ENCODE measurements at regions not wholly inside any gene's neighbourhood (a gene's known extent, or its start where the extent isn't known, plus 50 kb on each side); places are given as distances from the start of the nearest gene placed in this dataset.

- Mint-ChIP-seq H3K27ac (no peak overlapping the region), H3K27me3 (peaks cover 3% of the 10 kb centered on the region in 2 donors), H3K4me1 (peaks cover 8 to 20% (median 16%) of the 10 kb centered on the region in 3 donors), H3K4me3 (no peak overlapping the region), H3K36me3 (no peaks in the 10 kb centered on the region), H3K9me3 (no peaks in the 10 kb centered on the region)
- Histone ChIP-seq H3K4me3 (ENCODE audit: control insufficient read depth in 1 of 2, extremely low read depth in 1 of 2, low read length in 1 of 2) (no peak overlapping the region), H3K36me3 (ENCODE audit: control insufficient read depth in 2 of 2, extremely low read depth in 1 of 2, insufficient read depth in 1 of 2, low read length in 1 of 2) (no peaks in the 10 kb centered on the region), H3K9me3 (no peaks in the 10 kb centered on the region), H3K4me1 (ENCODE audit: control insufficient read depth in 1 of 2, extremely low read depth in 1 of 2, insufficient read depth in 2 of 2, low read length in 2 of 2) (peaks cover 0 to 27% of the 10 kb centered on the region in 2 experiments), H3K27ac (ENCODE audit: low read length) (no peak overlapping the region), H3K27me3 (replicated peaks in 1 of 2; ENCODE audit: control insufficient read depth in 2 of 2, extremely low read depth in 1 of 2, insufficient read depth in 2 of 2, low read length in 1 of 2) (no peaks in the 10 kb centered on the region)
- POLR2A ChIA-PET: no interaction called here
- DNase-seq: no peak
- no peak for ATAC-seq (replicated peaks in 1 of 4)
- CTCF ChIA-PET: interaction anchor here in 1 of 2 donors (0.6 to 1.5 kb wide), 2 partner anchors 29 to 763 kb away, joined by 3 read pairs; no protein-coding TSS in a partner anchor
- WGBS (ENCODE audit: insufficient coverage): 85% methylated on average over 2 of the region's 3 CpGs
Observed at GRCh38 chr13:50685491-50685890, 158.0 kb downstream of the DLEU7 start.

GRCh38 chr13:50685956-50686355 is 157.5 kb downstream of the DLEU7 start:
- H3K27me3 Mint-ChIP-seq: peaks cover 3% of the 10 kb centered on the region in 2 donors
- no peaks in the 10 kb centered on the region for H3K9me3 Mint-ChIP-seq
- Histone ChIP-seq H3K4me1 (ENCODE audit: control insufficient read depth in 1 of 2, extremely low read depth in 1 of 2, insufficient read depth in 2 of 2, low read length in 2 of 2) (peaks cover 0 to 27% of the 10 kb centered on the region in 2 experiments), H3K27me3 (replicated peaks in 1 of 2; ENCODE audit: control insufficient read depth in 2 of 2, extremely low read depth in 1 of 2, insufficient read depth in 2 of 2, low read length in 1 of 2) (no peaks in the 10 kb centered on the region), H3K36me3 (ENCODE audit: control insufficient read depth in 2 of 2, extremely low read depth in 1 of 2, insufficient read depth in 1 of 2, low read length in 1 of 2) (no peaks in the 10 kb centered on the region), H3K4me3 (ENCODE audit: control insufficient read depth in 1 of 2, extremely low read depth in 1 of 2, low read length in 1 of 2) (no peak overlapping the region), H3K9me3 (no peaks in the 10 kb centered on the region), H3K27ac (ENCODE audit: low read length) (no peak overlapping the region)
- no peak overlapping the region for H3K27ac Mint-ChIP-seq
- no peak for ATAC-seq (replicated peaks in 1 of 4)
- no peak overlapping the region for H3K4me3 Mint-ChIP-seq
- no peak for DNase-seq
- CTCF ChIA-PET: interaction anchor here in 1 of 2 donors (1.5 kb wide), 1 partner anchor 28 kb away, joined by 3 read pairs; no protein-coding TSS in a partner anchor
- POLR2A ChIA-PET: no interaction called here
- H3K4me1 Mint-ChIP-seq: peaks cover 8 to 20% (median 16%) of the 10 kb centered on the region in 3 donors
- WGBS (ENCODE audit: insufficient coverage): no CpG with 5 or more reads among the region's 5 CpGs
- H3K36me3 Mint-ChIP-seq: no peaks in the 10 kb centered on the region

- Histone ChIP-seq H3K4me3 (ENCODE audit: control insufficient read depth in 1 of 2, extremely low read depth in 1 of 2, low read length in 1 of 2) (no peak overlapping the region), H3K36me3 (ENCODE audit: control insufficient read depth in 2 of 2, extremely low read depth in 1 of 2, insufficient read depth in 1 of 2, low read length in 1 of 2) (no peaks in the 10 kb centered on the region), H3K27me3 (replicated peaks in 1 of 2; ENCODE audit: control insufficient read depth in 2 of 2, extremely low read depth in 1 of 2, insufficient read depth in 2 of 2, low read length in 1 of 2) (no peaks in the 10 kb centered on the region), H3K9me3 (no peaks in the 10 kb centered on the region), H3K27ac (ENCODE audit: low read length) (no peak overlapping the region), H3K4me1 (ENCODE audit: control insufficient read depth in 1 of 2, extremely low read depth in 1 of 2, insufficient read depth in 2 of 2, low read length in 2 of 2) (peaks cover 0 to 28% of the 10 kb centered on the region in 2 experiments)
- no peak overlapping the region for H3K27ac Mint-ChIP-seq
- no peaks in the 10 kb centered on the region for H3K9me3 Mint-ChIP-seq
- ATAC-seq (replicated peaks in 1 of 4): peak in 3 of 4 experiments; percentile 35 to 58 (median 37)
- CTCF ChIA-PET: interaction anchor here in 1 of 2 donors (1.5 kb wide), 1 partner anchor 28 kb away, joined by 3 read pairs; no protein-coding TSS in a partner anchor
- POLR2A ChIA-PET: interaction anchor here in 1 of 2 donors (0.6 kb wide), 1 partner anchor 369 kb away, joined by 4 read pairs; no protein-coding TSS in a partner anchor
- H3K36me3 Mint-ChIP-seq: no peaks in the 10 kb centered on the region
- 0% methylated on average over 1 of the region's 3 CpGs for WGBS (ENCODE audit: insufficient coverage)
- DNase-seq: peak in 1 of 35 experiments; percentile 16
- no peak overlapping the region for H3K4me3 Mint-ChIP-seq
- peaks cover 3% of the 10 kb centered on the region in 2 donors for H3K27me3 Mint-ChIP-seq
- H3K4me1 Mint-ChIP-seq: peaks cover 8 to 20% (median 16%) of the 10 kb centered on the region in 3 donors
Observed at GRCh38 chr13:50686551-50686950, 156.9 kb downstream of the DLEU7 start.

GRCh38 chr13:50687545-50687944 is 155.9 kb downstream of the DLEU7 start:
- POLR2A ChIA-PET: interaction anchor here in 1 of 2 donors (0.6 kb wide), 1 partner anchor 95 kb away, joined by 3 read pairs; no protein-coding TSS in a partner anchor
- ATAC-seq (replicated peaks in 1 of 4) (no peak), DNase-seq (no peak)
- Mint-ChIP-seq H3K36me3 (no peaks in the 10 kb centered on the region), H3K9me3 (no peaks in the 10 kb centered on the region), H3K4me1 (peaks cover 8 to 20% (median 16%) of the 10 kb centered on the region in 3 donors), H3K27me3 (peaks cover 3% of the 10 kb centered on the region in 2 donors), H3K4me3 (no peak overlapping the region), H3K27ac (no peak overlapping the region)
- Histone ChIP-seq H3K27me3 (replicated peaks in 1 of 2; ENCODE audit: control insufficient read depth in 2 of 2, extremely low read depth in 1 of 2, insufficient read depth in 2 of 2, low read length in 1 of 2) (no peaks in the 10 kb centered on the region), H3K9me3 (no peaks in the 10 kb centered on the region), H3K4me1 (ENCODE audit: control insufficient read depth in 1 of 2, extremely low read depth in 1 of 2, insufficient read depth in 2 of 2, low read length in 2 of 2) (peaks cover 0 to 29% of the 10 kb centered on the region in 2 experiments), H3K36me3 (ENCODE audit: control insufficient read depth in 2 of 2, extremely low read depth in 1 of 2, insufficient read depth in 1 of 2, low read length in 1 of 2) (no peaks in the 10 kb centered on the region), H3K4me3 (ENCODE audit: control insufficient read depth in 1 of 2, extremely low read depth in 1 of 2, low read length in 1 of 2) (no peak overlapping the region), H3K27ac (ENCODE audit: low read length) (no peak overlapping the region)
- CTCF ChIA-PET: interaction anchor here in 1 of 2 donors (0.6 kb wide), 1 partner anchor 16 kb away, joined by 3 read pairs; no protein-coding TSS in a partner anchor
- 100% methylated on average over 2 of the region's 4 CpGs for WGBS (ENCODE audit: insufficient coverage)

- POLR2A ChIA-PET: interaction anchor here in 1 of 2 donors (0.6 kb wide), 1 partner anchor 277 kb away, joined by 4 read pairs; no protein-coding TSS in a partner anchor
- Mint-ChIP-seq H3K27me3 (no peaks in the 10 kb centered on the region), H3K4me1 (peaks cover 6 to 12% (median 10%) of the 10 kb centered on the region in 3 donors)
Observed at GRCh38 chr13:50690006-50690405, 153.5 kb downstream of the DLEU7 start.

GRCh38 chr13:50691176-50691680 is 152.3 kb downstream of the DLEU7 start:
- Mint-ChIP-seq H3K4me3 (no peak overlapping the region), H3K27me3 (no peaks in the 10 kb centered on the region), H3K9me3 (no peaks in the 10 kb centered on the region), H3K4me1 (peaks cover 6 to 10% (median 8%) of the 10 kb centered on the region in 3 donors), H3K36me3 (no peaks in the 10 kb centered on the region), H3K27ac (no peak overlapping the region)
- 92% methylated on average over 2 of the region's 3 CpGs for WGBS (ENCODE audit: insufficient coverage)
- no peaks in the 10 kb centered on the region for H3K27me3 ChIP-seq (replicated peaks in 1 of 2; ENCODE audit: control insufficient read depth in 2 of 2, extremely low read depth in 1 of 2, insufficient read depth in 2 of 2, low read length in 1 of 2)
- POLR2A ChIA-PET: no interaction called here
- H3K36me3 ChIP-seq (ENCODE audit: control insufficient read depth in 2 of 2, extremely low read depth in 1 of 2, insufficient read depth in 1 of 2, low read length in 1 of 2): no peaks in the 10 kb centered on the region
- H3K27ac ChIP-seq (ENCODE audit: low read length): no peak overlapping the region
- ATAC-seq (replicated peaks in 1 of 4): no peak
- peaks cover 0 to 14% of the 10 kb centered on the region in 2 experiments for H3K4me1 ChIP-seq (ENCODE audit: control insufficient read depth in 1 of 2, extremely low read depth in 1 of 2, insufficient read depth in 2 of 2, low read length in 2 of 2)
- CTCF ChIA-PET: no interaction called here
- no peak for DNase-seq
- no peak overlapping the region for H3K4me3 ChIP-seq (ENCODE audit: control insufficient read depth in 1 of 2, extremely low read depth in 1 of 2, low read length in 1 of 2)
- no peaks in the 10 kb centered on the region for H3K9me3 ChIP-seq

More at GRCh38 chr13:50690006-50690405, 153.5 kb downstream of the DLEU7 start:
- no peak overlapping the region for H3K27ac Mint-ChIP-seq
- no peak overlapping the region for H3K27ac ChIP-seq (ENCODE audit: low read length)
- H3K36me3 ChIP-seq (ENCODE audit: control insufficient read depth in 2 of 2, extremely low read depth in 1 of 2, insufficient read depth in 1 of 2, low read length in 1 of 2): no peaks in the 10 kb centered on the region
- H3K4me1 ChIP-seq (ENCODE audit: control insufficient read depth in 1 of 2, extremely low read depth in 1 of 2, insufficient read depth in 2 of 2, low read length in 2 of 2): peaks cover 0 to 24% of the 10 kb centered on the region in 2 experiments
- no peak overlapping the region for H3K4me3 ChIP-seq (ENCODE audit: control insufficient read depth in 1 of 2, extremely low read depth in 1 of 2, low read length in 1 of 2)
- no peaks in the 10 kb centered on the region for H3K9me3 Mint-ChIP-seq
- no peak for ATAC-seq (replicated peaks in 1 of 4)
- H3K36me3 Mint-ChIP-seq: no peaks in the 10 kb centered on the region
- H3K4me3 Mint-ChIP-seq: no peak overlapping the region
- no peaks in the 10 kb centered on the region for H3K9me3 ChIP-seq
- H3K27me3 ChIP-seq (replicated peaks in 1 of 2; ENCODE audit: control insufficient read depth in 2 of 2, extremely low read depth in 1 of 2, insufficient read depth in 2 of 2, low read length in 1 of 2): no peaks in the 10 kb centered on the region
- CTCF ChIA-PET: no interaction called here
- DNase-seq: no peak

Measured in T-cell (primary cell).